Embryonic facial prominence (tissue), 1 donor: ENCODE measurements at regions not wholly inside any gene's neighbourhood (a gene's known extent, or its start where the extent isn't known, plus 50 kb on each side); places are given as distances from the start of the nearest gene placed in this dataset.

Experiments used
- DNase-seq: peaks from one replicate; pipeline ENCODE4 v3.0.0-alpha.2; 2016; ENCODE audit errors: extremely low spot score

DNA sequence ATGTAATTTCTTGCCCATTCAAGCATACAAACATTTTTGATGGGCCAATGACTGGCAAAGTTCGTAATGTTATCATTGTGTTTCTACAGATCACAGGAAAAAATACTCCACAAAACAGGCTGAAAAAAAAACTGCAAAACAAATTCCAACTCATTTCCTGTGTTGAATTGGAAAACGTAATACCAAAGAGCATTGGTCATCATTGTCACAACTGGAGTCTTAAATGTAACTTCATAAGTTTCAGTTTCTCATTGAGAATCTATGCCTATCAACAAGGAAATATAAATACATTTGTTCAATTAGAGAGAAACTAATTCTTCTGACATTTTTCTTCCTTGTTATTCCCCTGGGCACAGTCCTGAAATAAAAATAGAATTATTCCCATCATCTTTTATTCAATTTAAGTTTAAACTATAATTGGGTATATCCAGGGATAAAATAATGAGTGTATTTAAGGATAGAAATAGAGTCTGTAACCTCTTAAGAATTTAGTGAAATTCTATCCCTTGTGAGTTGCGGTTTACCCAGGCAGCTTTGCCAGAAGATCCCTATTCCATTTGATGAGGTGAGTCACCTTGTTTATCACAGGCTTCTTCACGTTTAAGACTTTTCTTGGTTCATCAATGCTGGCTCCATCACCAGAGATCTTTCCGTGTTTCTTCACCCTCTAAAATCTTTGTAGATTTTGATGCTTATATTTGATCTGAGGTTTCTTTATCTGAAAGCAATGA lies 112.7 kb upstream of the ITGA1 start:
- no peak for DNase-seq

DNA sequence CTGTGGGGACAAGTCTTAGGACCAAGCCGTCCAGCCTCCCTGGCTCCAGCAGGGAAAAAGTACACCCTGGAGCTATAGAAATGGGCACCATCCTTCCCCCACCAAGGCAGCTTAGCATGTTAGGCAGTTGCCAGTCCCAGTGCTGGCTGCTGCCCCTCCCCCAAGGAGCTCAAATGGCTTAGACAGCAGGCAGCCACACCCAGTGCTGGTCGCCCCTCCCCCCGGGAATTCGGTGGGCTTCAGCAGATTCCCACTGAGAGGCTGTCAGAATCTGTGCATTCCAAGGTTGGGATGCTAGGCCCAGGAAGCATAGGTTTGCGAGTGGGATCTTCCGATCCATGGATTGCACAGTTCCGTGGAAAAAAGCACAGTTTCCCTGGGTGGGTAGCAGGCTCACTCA lies 105.2 kb upstream of the ITGA1 start:
- no peak for DNase-seq

DNA sequence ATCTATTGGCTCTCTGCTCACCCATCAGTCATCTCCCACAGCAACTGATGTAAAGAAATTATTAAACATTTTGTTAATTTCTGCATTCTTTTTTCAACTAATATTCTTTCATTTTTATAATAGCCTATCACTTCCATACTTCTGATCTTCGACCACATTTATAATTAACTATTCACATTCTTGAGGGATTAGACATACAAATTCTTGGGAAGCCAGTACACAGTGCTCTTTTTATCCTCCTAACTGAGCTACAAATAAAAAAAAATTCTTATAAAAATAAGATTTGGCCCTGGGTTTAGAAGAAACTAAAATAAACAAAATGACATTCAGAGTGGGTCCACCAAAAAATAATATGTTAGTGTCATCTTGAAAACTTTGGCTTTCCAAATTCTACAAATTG lies 103.7 kb upstream of the ITGA1 start:
- DNase-seq: no peak

DNA sequence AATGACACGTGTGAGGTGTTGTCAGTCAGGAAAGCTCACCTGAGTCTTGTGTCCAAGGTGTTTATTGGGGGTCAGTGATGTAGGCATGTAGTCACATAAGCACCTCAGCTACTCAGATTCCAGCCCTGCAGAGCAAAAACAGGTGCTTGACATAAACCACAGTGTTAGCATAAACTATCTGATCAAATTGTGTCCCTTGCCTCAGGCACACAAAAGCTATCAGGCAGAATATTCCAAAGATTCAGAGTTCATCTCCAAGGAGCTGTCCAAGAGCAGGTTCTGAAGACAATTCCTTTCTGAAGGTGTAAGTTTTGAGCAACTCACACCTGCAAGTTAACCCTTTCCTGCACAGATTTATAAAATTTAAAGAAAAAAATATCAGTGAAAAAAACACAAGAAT lies 102.2 kb upstream of the ITGA1 start:
- DNase-seq: no peak

DNA sequence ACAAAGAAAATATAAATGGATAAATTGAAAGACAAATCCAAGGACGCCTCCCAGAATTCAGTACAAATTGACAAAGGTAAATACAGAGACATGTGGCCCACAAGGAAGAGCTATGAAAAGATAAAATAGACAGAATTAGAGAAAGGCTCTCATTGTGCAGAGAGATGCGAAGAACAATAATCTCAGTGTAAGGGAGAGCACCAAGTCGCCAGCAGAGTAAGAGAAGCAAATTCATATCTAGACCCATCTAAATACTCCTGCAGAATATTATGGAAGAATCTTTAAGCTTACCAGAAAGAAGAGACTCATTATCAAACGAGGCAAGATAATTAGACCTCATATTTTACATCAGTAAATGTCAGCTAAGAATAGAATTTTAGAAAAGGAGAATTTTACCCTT lies 101.7 kb upstream of the ITGA1 start:
- no peak for DNase-seq

DNA sequence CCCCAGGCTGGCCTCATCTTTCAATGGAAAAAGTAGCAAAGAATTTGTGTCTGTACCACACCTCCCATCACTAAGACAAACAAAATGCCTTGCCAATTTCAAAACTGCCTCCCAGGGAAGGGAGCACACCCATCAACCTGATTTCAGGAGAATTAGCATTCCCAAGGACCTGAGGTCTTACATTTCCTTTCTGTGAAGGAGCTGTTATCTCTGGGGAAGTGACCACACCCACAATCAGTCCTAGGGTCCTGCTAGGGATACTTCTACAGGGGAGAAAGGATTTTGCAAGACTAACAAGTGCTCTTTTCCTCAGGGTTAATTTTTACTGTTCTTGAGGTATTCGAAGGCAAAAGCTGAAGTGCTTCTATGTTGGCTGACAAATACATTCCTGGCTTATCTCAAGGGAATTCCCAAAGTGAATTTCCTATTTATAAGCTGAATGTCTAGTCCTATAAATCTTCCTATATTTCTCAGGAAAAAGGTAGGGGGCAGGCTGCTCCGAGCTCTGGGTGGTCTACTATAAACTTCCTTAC lies 97.4 kb upstream of the ITGA1 start:
- no peak for DNase-seq

DNA sequence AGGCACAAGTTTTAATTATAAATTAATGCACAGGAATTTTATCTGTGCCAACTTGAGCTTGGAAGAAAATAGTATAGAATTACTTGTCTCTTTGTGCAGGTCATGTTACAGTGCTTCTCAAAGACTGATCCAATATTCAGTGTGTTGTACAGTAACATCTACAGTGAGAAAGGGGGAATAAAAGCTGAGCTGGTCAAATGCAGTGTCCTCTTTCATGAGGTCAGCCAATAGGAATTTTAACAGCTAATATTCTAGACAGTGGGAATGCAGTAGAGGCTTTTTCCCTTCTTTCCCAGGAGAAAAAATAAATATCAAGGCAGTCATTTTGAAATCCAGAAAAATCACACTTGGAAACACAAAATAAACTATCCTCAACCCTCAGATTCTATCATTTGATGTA lies 95.7 kb upstream of the ITGA1 start:
- no peak for DNase-seq

DNA sequence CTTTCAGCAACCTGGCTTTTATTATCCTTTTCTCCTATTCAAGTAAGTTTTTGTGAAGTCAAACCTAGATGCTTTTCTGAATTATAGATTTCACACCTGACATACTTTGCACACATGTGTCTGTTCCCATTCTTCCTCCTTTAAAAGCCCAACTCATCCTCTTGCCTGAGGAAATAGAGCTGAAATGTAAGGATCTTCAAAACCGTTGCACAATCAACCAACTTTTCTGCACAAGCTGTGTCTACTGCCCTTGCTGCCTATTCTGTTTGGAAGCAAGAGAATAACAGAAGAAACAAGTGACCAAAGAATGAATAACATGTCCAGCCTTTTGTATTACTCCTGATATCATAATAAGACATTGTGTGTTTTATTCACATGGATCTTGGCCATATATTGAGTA lies 95.1 kb upstream of the ITGA1 start:
- DNase-seq: no peak

DNA sequence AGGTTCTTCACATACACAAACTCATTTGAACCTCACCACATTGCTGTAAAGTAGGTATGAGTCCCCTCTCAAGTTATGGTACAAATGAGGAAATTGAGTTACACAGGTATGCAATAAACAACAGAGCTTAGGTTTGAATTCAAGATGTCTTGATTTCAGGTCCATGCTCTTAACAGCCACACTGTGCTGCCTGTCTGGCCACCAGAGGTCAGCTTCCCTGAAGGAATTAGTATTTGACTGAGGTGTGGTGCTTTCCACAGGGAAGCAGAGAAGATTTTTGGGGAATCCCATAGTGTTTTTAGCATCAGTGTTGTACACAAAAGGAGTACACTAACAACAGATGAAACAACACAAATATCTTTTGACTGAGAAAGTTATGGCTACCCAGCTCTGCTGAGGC lies 94.4 kb upstream of the ITGA1 start:
- no peak for DNase-seq

DNA sequence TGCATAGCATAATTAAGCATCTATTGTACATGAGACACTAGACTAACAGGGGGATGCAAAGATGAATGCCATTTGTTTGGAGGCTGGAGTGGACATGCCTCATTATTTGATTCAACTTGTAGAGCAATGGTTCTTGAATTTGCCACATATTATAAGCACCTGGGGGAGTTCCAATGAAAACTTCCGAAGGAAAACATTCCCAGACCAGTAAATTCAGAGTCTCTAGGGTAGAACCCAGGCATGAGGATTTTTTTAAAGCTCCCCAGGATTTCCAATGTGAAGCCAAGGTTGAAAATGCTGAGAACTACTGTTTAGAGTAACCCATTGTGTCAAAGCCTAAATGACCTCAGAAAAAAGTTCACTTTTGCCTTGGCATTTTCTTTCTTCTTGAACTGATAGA lies 93.9 kb upstream of the ITGA1 start:
- DNase-seq: no peak

DNA sequence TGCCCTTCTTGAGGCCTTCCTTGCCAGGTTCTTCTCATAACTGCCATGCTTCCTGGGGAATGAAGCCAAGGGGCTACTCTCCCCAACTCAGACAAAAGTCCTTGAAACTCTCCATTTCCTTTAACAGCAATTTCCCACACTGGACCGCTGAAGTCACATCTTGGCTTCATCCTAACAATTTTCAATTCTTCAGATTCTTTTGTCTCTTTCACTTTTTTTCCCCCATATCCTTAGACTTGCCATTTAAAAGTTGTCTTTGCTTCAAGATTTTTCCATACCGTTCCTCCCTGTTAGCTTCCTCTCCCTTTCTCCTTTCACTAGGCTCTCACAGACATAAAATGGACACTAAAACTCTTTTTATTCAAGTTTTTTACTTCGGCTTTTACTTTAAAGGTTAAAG lies 93.1 kb upstream of the ITGA1 start:
- DNase-seq: no peak

DNA sequence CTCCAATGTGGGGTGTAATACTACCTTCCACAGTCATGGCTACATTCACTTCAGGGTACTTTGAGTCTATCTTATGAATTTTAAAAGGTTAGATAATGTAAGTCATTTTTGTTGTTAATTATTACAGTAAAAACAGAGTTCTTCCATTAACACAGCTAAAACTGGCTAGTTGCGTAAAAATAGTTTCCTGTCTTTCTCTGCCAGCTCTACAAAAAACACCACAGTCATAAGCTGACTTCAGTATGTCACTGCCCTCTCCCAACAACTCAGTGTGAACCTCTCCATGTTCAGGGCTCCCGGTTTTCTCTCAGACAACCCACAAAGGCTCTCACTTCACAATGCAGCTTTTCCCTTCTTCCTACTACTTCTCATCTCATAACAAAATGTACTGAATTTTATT lies 84.8 kb upstream of the ITGA1 start:
- DNase-seq: no peak

DNA sequence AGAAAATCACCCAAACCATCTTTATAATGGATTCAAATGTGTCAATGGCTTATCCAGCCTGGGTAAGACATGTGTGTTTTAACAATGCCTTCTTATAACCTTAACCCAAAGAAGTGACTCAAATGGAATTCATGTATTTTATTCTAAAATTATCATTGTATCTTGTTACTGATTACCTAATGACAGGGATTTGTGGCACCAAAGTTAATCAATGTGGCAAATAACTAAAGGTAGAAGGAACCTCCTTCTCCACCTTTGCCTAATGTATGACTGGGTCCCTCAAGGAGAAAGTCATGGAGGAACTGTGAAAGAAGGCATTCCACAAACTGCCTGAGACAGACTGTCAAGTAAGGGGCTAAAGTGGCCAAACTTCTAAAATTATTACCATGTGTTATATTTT lies 84.4 kb upstream of the ITGA1 start:
- DNase-seq: no peak

DNA sequence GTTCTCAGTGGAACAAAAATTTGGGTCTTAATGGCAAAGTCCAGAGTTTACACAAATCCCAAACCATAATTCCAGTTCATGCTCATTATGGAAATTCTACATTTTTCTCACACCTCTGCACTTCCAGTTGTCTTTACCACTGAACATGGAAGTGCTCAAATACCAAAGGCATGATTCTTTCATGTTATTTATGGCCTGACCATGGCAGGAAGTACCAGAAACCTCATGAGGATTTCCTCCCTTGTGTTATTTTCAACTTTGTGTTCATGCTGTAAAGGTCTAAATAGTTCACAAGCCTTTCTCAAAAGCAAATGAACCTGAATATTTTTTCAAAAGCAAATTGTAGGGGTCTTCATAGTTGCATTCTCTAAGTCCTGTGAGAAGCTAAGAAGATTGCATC lies 82.0 kb upstream of the ITGA1 start:
- no peak for DNase-seq

DNA sequence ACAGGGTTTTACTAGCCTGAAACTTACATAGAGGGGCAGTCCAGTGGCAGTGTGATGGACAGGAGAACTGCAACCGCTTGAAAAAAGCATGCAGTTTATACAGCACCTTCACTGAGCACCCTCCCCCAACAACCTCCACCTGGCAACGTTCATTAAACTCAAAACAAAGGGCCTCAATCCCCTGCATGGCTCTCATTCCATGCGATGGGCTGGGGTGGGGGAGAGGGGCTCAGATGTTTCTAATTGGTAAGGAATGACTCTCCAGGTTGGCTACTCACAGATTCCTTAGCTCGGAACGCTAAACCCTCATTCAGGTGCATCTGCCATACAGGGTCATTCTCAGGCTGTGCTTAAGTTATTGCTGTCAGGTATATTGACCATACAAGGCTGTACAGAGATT lies 80.9 kb upstream of the ITGA1 start:
- DNase-seq: no peak

DNA sequence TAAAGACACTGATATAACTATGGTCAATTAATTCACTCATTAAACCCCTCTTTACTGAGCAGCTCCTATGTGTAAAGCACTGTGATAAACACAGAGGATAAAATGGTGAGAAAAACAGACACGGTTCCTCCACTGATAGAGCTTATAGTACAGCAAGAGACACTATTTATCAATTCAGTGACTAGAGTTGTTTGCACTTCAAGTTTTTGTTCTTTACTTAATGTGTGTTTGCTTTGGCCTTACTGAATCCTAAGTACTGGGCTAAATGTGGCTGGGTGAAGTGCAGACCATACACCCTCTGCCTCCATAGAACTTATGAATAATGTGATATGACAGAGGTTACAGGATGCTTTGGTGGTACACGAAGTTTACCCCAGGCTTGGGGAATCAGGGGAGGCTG lies 80.1 kb upstream of the ITGA1 start:
- no peak for DNase-seq

DNA sequence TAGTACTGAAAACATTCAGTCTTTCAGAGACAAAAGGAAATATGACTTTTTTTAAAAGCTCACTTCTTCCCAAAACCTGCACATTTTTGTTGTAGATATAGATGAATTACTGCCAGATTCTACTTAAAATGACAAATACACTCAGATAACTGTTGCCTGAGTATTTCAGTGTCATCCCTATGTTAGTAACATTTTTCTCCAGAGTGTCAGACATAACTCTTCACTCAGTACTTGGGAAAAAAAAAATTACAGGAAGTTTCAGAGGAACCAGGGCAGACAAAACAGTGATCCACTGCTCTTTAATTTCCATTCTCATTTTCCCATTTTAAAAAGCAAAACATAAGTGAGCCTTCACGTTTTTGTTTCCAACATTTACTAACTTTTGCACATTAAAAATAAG lies 79.3 kb upstream of the ITGA1 start:
- no peak for DNase-seq

DNA sequence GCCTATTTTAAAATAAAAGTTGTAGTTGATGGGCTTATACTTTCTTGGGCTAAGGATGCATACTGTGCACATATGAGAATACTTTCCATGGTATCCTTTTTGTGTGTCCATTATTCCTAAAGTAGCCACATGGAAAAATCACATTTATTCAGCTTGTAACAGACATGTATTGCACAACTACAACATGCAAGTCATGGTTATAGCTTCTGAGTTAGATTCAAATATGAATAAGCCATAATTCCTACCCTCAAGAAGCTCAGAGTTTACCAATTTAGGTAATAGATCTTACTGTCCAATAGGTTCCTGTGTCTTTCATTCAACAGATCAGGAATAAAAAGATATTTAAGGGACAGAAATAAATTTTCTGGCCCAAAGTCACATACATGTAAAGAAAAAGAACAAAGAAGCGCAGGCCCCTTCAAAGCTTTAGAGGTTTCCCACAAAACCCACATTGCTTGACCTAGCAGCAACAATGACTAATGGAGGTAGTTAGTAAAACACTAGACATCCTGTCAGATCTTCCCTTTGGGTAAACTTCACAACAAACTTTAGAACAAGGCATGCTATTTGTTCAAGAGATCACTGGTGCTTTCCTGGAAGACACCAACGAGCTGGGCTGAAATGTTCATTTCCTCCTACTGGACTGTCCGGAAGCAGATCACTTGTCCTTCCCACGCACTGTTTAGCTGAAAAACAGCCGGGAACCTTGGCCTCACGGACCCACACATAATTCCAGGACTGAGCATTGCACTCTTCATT lies 78.4 kb upstream of the ITGA1 start:
- DNase-seq: no peak

DNA sequence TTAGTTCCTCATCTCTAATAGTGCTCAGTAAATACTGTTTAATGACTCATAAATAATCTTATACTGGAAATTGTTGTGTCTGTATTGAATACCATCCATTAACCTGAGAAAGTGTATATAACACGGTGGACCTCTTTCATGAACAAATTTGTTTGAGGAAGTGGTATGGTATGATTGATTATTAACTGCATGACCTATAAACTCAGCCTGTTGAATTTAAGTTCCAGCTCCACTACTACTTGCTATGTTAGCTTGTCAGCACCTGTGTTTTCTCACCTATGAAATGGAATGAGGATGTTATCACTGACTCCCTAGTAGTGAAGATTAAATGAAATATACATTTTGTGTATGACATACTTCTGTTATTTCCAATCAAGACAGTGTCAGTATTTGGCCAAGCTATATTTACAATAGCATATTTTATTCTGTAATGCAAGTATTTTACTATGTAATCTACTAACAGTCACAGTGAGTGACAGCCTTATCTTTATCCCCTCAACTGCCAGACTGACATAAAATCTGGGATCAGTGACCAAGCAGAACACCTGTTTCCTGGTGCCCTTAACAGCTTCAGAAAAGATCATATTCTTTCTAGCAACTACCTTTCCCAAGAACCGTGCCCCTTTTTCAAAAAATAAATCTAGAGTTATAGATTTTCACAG lies 77.3 kb upstream of the ITGA1 start:
- DNase-seq: no peak

DNA sequence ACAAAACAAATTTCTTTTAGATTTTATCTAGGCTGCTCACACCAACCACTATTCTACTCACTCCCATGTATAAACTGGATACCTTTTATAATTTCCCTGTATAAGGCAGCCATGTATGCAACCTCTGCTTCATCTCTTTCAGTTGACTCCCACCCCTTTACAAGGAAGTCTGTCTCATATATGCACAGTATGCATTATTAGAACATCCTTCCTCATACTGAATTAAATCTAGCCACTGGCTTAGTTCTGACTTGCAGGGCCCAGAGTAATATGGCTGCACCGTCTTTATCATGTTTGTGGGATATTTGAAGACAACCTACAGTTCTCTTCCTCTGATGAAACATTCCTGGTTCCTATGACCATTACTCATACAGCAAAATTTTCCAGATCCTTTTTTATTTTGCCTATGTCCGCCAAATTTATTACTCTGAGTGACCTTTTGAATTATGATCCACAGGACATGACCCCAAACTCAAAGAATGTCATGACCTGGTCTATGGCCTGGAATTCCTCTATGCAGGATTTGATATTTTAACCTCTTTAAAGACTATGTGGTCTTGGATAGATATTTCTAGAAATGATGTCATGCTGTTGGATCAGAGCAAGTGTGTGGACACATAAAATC lies 76.6 kb upstream of the ITGA1 start:
- DNase-seq: no peak

DNA sequence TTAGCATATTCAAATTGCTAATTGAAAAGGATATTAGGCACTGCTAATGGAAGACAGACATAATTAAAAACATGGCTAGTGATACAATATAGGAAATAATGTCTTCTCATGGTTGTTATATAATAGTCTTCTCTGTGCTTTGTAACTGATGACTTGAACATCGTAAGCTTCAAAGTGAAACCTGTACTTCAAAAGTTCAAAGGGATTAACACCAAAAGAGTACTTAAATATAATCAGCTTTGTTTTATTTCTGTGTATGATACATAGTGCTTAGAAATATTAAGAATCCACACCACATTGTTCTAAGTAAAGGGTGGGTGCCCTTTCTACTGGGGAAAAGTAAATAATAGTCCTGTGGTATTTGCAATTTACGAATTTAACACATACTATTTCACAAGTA lies 75.4 kb upstream of the ITGA1 start:
- DNase-seq: no peak

DNA sequence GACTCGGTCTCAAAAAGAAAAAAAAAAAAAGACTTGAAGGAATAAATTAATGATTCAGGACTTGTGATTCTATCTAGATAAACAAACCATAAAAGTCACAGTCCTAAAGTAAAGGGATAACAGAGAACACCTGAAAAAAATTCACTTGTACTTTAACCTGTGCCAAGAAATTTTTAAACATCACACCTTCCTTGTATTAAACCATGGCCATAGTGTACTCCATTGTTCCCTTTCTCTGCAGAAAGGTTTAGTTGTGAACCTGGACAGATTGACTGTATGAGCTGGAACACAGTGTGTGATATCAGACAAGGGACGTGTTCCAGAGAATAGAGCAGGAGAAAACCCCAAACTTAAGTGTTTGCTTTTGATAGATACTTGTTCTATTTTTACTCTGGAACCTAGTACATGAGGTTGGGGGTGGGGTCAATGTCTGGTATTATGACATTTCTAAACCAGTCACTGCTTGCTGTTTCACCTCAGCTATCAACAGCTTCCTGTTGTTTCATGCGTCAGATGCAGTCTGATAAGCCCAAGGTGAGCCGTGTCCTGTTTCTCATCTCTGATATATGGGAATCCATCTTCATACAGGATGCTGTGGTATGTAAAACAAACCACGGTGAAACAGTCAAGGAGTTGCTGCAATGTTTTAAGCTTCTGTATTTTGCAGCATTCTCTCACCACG lies 62.5 kb upstream of the ITGA1 start:
- no peak for DNase-seq
